H9 (cell line): ENCODE measurements at regions not wholly inside any gene's neighbourhood (a gene's known extent, or its start where the extent isn't known, plus 50 kb on each side); places are given as distances from the start of the nearest gene placed in this dataset.

ENCODE experiments used
- DNase-seq: peaks from one replicate; pipeline ENCODE4 v3.0.0-alpha.2; 2017
- H2AFZ ChIP-seq: one replicate; pipeline ENCODE4 v1.6.1; 2013; ENCODE audit warnings: mild to moderate bottlenecking, low read length, control low read depth, moderate library complexity
- H2AK5ac ChIP-seq: 2 replicates; pipeline ENCODE4 v1.6.1; 2013; ENCODE audit warnings: low read length, control low read depth, mixed read lengths; ENCODE audit not compliant: insufficient read length
- H2BK120ac ChIP-seq: one replicate; pipeline ENCODE4 v1.6.1; 2013; ENCODE audit warnings: low read depth, mild to moderate bottlenecking, low read length, control low read depth, inconsistent platforms; ENCODE audit not compliant: poor library complexity, severe bottlenecking
- H2BK12ac ChIP-seq: 2 replicates; pipeline ENCODE4 v1.6.1; 2013; ENCODE audit warnings: low read length, control low read depth, mixed read lengths, low read depth; ENCODE audit not compliant: insufficient read length
- H2BK15ac ChIP-seq: 2 replicates; pipeline ENCODE4 v1.6.1; 2013; ENCODE audit warnings: low read depth, low read length, control low read depth
- H2BK20ac ChIP-seq: one replicate; pipeline ENCODE4 v1.6.1; 2013; ENCODE audit warnings: low read depth, mild to moderate bottlenecking, low read length, control low read depth, inconsistent platforms; ENCODE audit not compliant: poor library complexity, severe bottlenecking
- H2BK5ac ChIP-seq: 2 replicates; pipeline ENCODE4 v1.6.1; 2013; ENCODE audit warnings: low read length, control low read depth, mixed read lengths; ENCODE audit not compliant: insufficient read length
- H3K14ac ChIP-seq: 2 replicates; pipeline ENCODE4 v1.6.1; 2013; ENCODE audit warnings: low read length, control low read depth; ENCODE audit not compliant: insufficient read depth
- H3K18ac ChIP-seq: 2 replicates; pipeline ENCODE4 v1.6.1; 2013; ENCODE audit warnings: low read depth, mild to moderate bottlenecking, mixed read lengths, low read length, control low read depth; ENCODE audit not compliant: insufficient read length
- H3K23ac ChIP-seq: 2 replicates; pipeline ENCODE4 v1.6.1; 2013; ENCODE audit warnings: low read length, control low read depth, mixed read lengths, low read depth; ENCODE audit not compliant: insufficient read length
- H3K23me2 ChIP-seq: 2 replicates; pipeline ENCODE4 v1.6.1; 2013; ENCODE audit warnings: low read depth, mild to moderate bottlenecking, mixed read lengths, low read length, control low read depth; ENCODE audit not compliant: insufficient read length, poor library complexity, severe bottlenecking
- H3K27ac ChIP-seq: 2 replicates; pipeline ENCODE4 v1.5.1; 2013; ENCODE audit warnings: low read length, control low read depth, mixed read lengths, low read depth; ENCODE audit not compliant: insufficient read length
- H3K27me3 ChIP-seq: 2 replicates; pipeline ENCODE4 v1.6.1; 2013; ENCODE audit warnings: low read length, control low read depth, inconsistent platforms; ENCODE audit not compliant: insufficient read depth
- H3K4ac ChIP-seq: 2 replicates; pipeline ENCODE4 v1.6.1; 2013; ENCODE audit warnings: low read depth, mild to moderate bottlenecking, control low read depth, inconsistent platforms, low read length, moderate library complexity
- H3K4me1 ChIP-seq: 2 replicates; pipeline ENCODE4 v1.6.1; 2013; ENCODE audit warnings: low read length, control low read depth, inconsistent platforms; ENCODE audit not compliant: insufficient read depth
- H3K4me2 ChIP-seq: 2 replicates; pipeline ENCODE4 v1.6.1; 2013; ENCODE audit warnings: low read length, control low read depth, mixed read lengths; ENCODE audit not compliant: insufficient read length, insufficient read depth
- H3K56ac ChIP-seq: 2 replicates; pipeline ENCODE4 v1.6.1; 2013; ENCODE audit warnings: low read depth, mild to moderate bottlenecking, mixed read lengths, low read length, control low read depth; ENCODE audit not compliant: insufficient read length
- H3K79me1 ChIP-seq: 2 replicates; pipeline ENCODE4 v1.6.1; 2013; ENCODE audit warnings: low read depth, mild to moderate bottlenecking, moderate library complexity, low read length, control low read depth, inconsistent platforms; ENCODE audit not compliant: insufficient read depth, poor library complexity, severe bottlenecking
- H3K79me2 ChIP-seq: 2 replicates; pipeline ENCODE4 v1.6.1; 2013; ENCODE audit warnings: low read length, control low read depth, inconsistent platforms; ENCODE audit not compliant: insufficient read depth
- H3K9ac ChIP-seq: 2 replicates; pipeline ENCODE4 v1.6.1; 2013; ENCODE audit warnings: low read length, control low read depth, mixed read lengths; ENCODE audit not compliant: insufficient read length; ENCODE audit errors: extremely low read depth
- H3K9me3 ChIP-seq: one replicate; pipeline ENCODE4 v1.6.1; 2013; ENCODE audit warnings: low read depth, low read length, inconsistent platforms; ENCODE audit not compliant: control insufficient read depth
- H3T11ph ChIP-seq: one replicate; pipeline ENCODE4 v1.6.1; 2013; ENCODE audit warnings: mild to moderate bottlenecking, low read length, control low read depth, inconsistent platforms
- H4K20me1 ChIP-seq: one replicate; pipeline ENCODE4 v1.6.1; 2013; ENCODE audit not compliant: control insufficient read depth, insufficient read length, insufficient read depth
- H4K5ac ChIP-seq: 2 replicates; pipeline ENCODE4 v1.6.1; 2013; ENCODE audit warnings: low read depth, mild to moderate bottlenecking, mixed read lengths, low read length, control low read depth; ENCODE audit not compliant: insufficient read length
- H4K8ac ChIP-seq: replicated peaks from 2 replicates; pipeline ENCODE4 v1.6.1; 2013; ENCODE audit warnings: low read length, control low read depth, mixed read lengths, low read depth; ENCODE audit not compliant: insufficient read length
- H4K91ac ChIP-seq: 2 replicates; pipeline ENCODE4 v1.6.1; 2013; ENCODE audit warnings: low read depth, mild to moderate bottlenecking, moderate library complexity, mixed read lengths, low read length, control low read depth; ENCODE audit not compliant: insufficient read length
- H3K27ac Mint-ChIP-seq, 3 experiments: 2 replicates in 2 of 3; 3 replicates in 1 of 3; pipeline ENCODE4 v1.8.0; 2020 to 2021; ENCODE audit warnings: mixed read lengths in 3 of 3, mild to moderate bottlenecking in 1 of 3, moderate library complexity in 1 of 3
- H3K27me3 Mint-ChIP-seq: 2 replicates; pipeline ENCODE4 v1.8.0; 2021; ENCODE audit warnings: low read depth, mild to moderate bottlenecking, moderate library complexity, mixed read lengths
- H3K36me3 Mint-ChIP-seq, 3 experiments: 2 replicates in 2 of 3; 3 replicates in 1 of 3; pipeline ENCODE4 v1.8.0; 2020 to 2021; ENCODE audit warnings: low read depth in 3 of 3, mixed read lengths in 3 of 3; ENCODE audit not compliant: insufficient read depth in 1 of 3
- H3K4me1 Mint-ChIP-seq, 2 experiments: 2 replicates each; pipeline ENCODE4 v1.8.0; 2020; ENCODE audit warnings: mixed read lengths in 2 of 2
- H3K4me3 Mint-ChIP-seq, 2 experiments: 2 replicates in 1 of 2; 3 replicates in 1 of 2; pipeline ENCODE4 v1.8.0; 2020 to 2021; ENCODE audit warnings: mild to moderate bottlenecking in 2 of 2, mixed read lengths in 2 of 2, moderate library complexity in 1 of 2
- H3K9me3 Mint-ChIP-seq, 2 experiments: 2 replicates in 1 of 2; 3 replicates in 1 of 2; pipeline ENCODE4 v1.8.0; 2020; ENCODE audit warnings: mild to moderate bottlenecking in 2 of 2, mixed read lengths in 2 of 2, moderate library complexity in 1 of 2
- CTCF ChIP-seq: fragments of 200-600 bp; sonication (generic); conservative IDR thresholded peaks from 3 replicates; pipeline ENCODE4 v1.8.0; 2021; ENCODE audit warnings: antibody characterized with exemption, mild to moderate bottlenecking
- WGBS: extraction: QIAGEN DNeasy Blood & Tissue Kit; methylation state at CpG from one replicate; pipeline ENCODE4 v1.1.7; 2013; ENCODE audit warnings: missing lambda C conversion rate, low lambda C conversion rate, mixed read lengths; ENCODE audit not compliant: insufficient read length; ENCODE audit errors: extremely low coverage; 5-methylcytosine and 5-hydroxymethylcytosine counted together

GRCh38 chr13:80483157-80483556 is 142.2 kb upstream of the SPRY2 start:
- Histone ChIP-seq H2BK20ac (no peak overlapping the region), H3K23ac (no peak overlapping the region), H3K23me2 (no peaks in the 10 kb centered on the region), H2AFZ (no peak overlapping the region), H3K9me3 (no peaks in the 10 kb centered on the region), H3K4me1 (no peaks in the 10 kb centered on the region), H4K5ac (no peak overlapping the region), H2BK12ac (no peak overlapping the region), H4K91ac (no peak overlapping the region), H3K79me1 (no peaks in the 10 kb centered on the region), H2BK15ac (no peak overlapping the region), H3K9ac (no peak overlapping the region), H3K79me2 (no peaks in the 10 kb centered on the region), H3K27ac (no peak overlapping the region), H3K4me2 (no peak overlapping the region), H2BK5ac (no peak overlapping the region), H3K27me3 (no peaks in the 10 kb centered on the region), H3K18ac (no peak overlapping the region), H2BK120ac (no peak overlapping the region), H4K8ac (no peak overlapping the region), H3T11ph (no peak overlapping the region), H4K20me1 (no peaks in the 10 kb centered on the region), H3K14ac (no peak overlapping the region), H2AK5ac (no peak overlapping the region), H3K56ac (no peak overlapping the region), H3K4ac (no peak overlapping the region)
- Mint-ChIP-seq H3K36me3 (no peaks in the 10 kb centered on the region), H3K9me3 (no peaks in the 10 kb centered on the region), H3K27me3 (no peaks in the 10 kb centered on the region), H3K4me1 (no peaks in the 10 kb centered on the region), H3K4me3 (no peak overlapping the region), H3K27ac (no peak overlapping the region; a peak in 1 of 7 replicates)
- TF ChIP-seq CTCF, result no peak
- WGBS, result no CpG with 5 or more reads among the region's 1 CpG
- no peak for DNase-seq
